Ishikawa (cell line): ENCODE measurements at regions not wholly inside any gene's neighbourhood (a gene's known extent, or its start where the extent isn't known, plus 50 kb on each side); places are given as distances from the start of the nearest gene placed in this dataset.

Source experiments
- CEBPB ChIP-seq: IDR thresholded peaks from 2 replicates; pipeline ENCODE4 v1.6.1; 2012
- CREB1 ChIP-seq: IDR thresholded peaks from 2 replicates; pipeline ENCODE4 v1.6.1; 2012; ENCODE audit warnings: low read depth
- EGR1 ChIP-seq: IDR thresholded peaks from 2 replicates; pipeline ENCODE4 v1.6.1; 2012
- EP300 ChIP-seq: IDR thresholded peaks from 2 replicates; pipeline ENCODE4 v1.6.1; 2012; ENCODE audit warnings: borderline replicate concordance
- FOXM1 ChIP-seq: IDR thresholded peaks from 2 replicates; pipeline ENCODE4 v1.6.1; 2012; ENCODE audit warnings: low read depth, borderline replicate concordance
- NFIC ChIP-seq: IDR thresholded peaks from 2 replicates; pipeline ENCODE4 v1.6.1; 2012
- RAD21 ChIP-seq: IDR thresholded peaks from 2 replicates; pipeline ENCODE4 v1.6.1; 2012; ENCODE audit warnings: low read depth
- REST ChIP-seq: IDR thresholded peaks from 2 replicates; pipeline ENCODE4 v1.6.1; 2012; ENCODE audit warnings: low read depth, mild to moderate bottlenecking
- TAF1 ChIP-seq: IDR thresholded peaks from 2 replicates; pipeline ENCODE4 v1.6.1; 2012; ENCODE audit warnings: low read depth, mild to moderate bottlenecking
- TCF12 ChIP-seq: IDR thresholded peaks from 2 replicates; pipeline ENCODE4 v1.6.1; 2012; ENCODE audit warnings: low read depth
- TEAD4 ChIP-seq: IDR thresholded peaks from 2 replicates; pipeline ENCODE4 v1.6.1; 2012
- USF1 ChIP-seq: IDR thresholded peaks from 2 replicates; pipeline ENCODE4 v1.6.1; 2012
- YY1 ChIP-seq: IDR thresholded peaks from 2 replicates; pipeline ENCODE4 v1.6.1; 2012; ENCODE audit warnings: low read depth
- ZBTB7A ChIP-seq: IDR thresholded peaks from 2 replicates; pipeline ENCODE4 v1.6.1; 2012; ENCODE audit warnings: low read depth
- TF ChIP-seq, protein P1 (sequence below): IDR thresholded peaks from 2 replicates; pipeline ENCODE4 v1.6.1; 2012

GRCh38 chr11:131043251-131043650, 127.0 kb upstream of the SNX19 start:
- TF ChIP-seq TAF1 (no peak), CREB1 (no peak), RAD21 (no peak), REST (no peak), TCF12 (no peak), CEBPB (no peak), USF1 (no peak), YY1 (no peak), EP300 (no peak), EGR1 (no peak)
- TF ChIP-seq, protein P1, sequence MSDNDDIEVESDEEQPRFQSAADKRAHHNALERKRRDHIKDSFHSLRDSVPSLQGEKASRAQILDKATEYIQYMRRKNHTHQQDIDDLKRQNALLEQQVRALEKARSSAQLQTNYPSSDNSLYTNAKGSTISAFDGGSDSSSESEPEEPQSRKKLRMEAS = no peak

GRCh38 chr11:131044851-131045250, 128.6 kb upstream of the SNX19 start:
- TF ChIP-seq REST (no peak), EGR1 (no peak), TAF1 (no peak), NFIC (no peak), YY1 (no peak), TCF12 (no peak), ZBTB7A (no peak), TEAD4 (no peak)

DNA sequence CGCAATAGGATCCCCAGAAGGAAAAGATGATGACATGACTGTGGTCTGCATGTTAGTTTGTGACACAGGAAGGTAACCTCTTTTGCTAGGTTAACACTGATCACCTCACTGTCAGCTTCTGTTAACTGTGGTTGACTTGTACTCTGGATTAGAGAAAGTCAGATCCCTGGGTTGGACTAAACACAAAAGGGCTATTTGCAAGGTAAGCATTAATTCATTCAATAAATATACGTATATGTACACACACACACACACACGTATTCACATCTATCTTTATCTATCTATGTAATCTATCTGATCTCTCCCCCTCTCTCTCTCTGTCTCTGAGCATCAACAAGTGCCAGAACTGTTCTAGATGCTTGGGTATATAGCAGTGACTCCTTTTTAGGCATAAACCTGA, 136.1 kb upstream of the SNX19 start:
- TF ChIP-seq TEAD4 (no peak), RAD21 (no peak), ZBTB7A (no peak), EGR1 (no peak), REST (no peak), CEBPB (no peak), YY1 (no peak)

- TF ChIP-seq EGR1 (no peak), FOXM1 (no peak), USF1 (no peak), TCF12 (no peak), CREB1 (no peak), EP300 (no peak), RAD21 (no peak)
Observed at GRCh38 chr11:131056036-131056435, 139.8 kb upstream of the SNX19 start.

DNA sequence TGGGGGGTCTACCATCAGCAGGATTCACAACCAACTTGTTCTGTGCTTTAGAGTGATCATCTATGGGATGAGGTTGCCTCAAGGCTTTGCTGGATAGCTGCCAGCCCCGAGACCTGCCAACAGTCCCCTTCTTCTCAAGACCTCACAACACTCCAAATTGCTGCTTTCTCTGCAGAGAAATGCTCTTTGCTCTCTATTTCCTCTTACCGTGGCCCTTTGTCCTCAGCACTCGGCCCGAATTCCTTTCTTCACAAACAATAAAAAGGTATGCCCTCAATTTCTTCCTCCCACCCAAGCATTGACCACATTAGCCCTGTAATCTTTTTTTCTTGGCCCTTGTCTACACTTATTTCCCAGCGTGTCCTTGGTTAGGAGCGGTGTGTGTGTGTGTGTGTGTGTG, 147.4 kb upstream of the SNX19 start:
- no peak for TF ChIP-seq RAD21
- TF ChIP-seq FOXM1 = no peak
- TF ChIP-seq YY1 = no peak
- TF ChIP-seq REST = no peak
- TF ChIP-seq CEBPB = no peak
- TF ChIP-seq EGR1 = no peak
- no peak for TF ChIP-seq NFIC
- TF ChIP-seq, protein P1 = no peak
- TF ChIP-seq TAF1 = no peak
- TF ChIP-seq ZBTB7A = no peak
